ENCODE measurements at regions not wholly inside any gene's neighbourhood (a gene's known extent, or its start where the extent isn't known, plus 50 kb on each side); places are given as distances from the start of the nearest gene placed in this dataset.

DNA sequence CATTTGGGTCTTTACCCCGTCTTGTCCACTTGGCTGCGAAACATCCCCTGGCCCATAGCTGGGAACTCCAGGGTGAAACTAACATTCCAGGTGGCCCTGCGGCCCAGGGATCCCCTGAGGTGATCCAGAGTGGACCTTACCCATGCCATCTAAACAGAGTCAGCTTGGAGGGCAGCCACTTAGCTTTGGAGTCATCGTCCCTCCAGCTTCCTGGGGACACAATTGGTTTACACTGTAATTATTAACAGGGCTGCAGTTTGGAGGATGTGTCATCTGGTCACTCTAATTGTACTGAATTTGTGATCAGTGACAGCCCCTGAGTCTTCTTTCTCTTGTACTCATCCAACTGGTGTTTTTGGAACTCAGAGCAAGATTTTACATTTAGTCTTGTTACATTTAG, 149.9 kb downstream of the ENGASE start:
- no peak for TF ChIP-seq CTCF (conservative IDR thresholded peaks at IDR 0.05; ENCODE audit: low read length)
- no peak for TF ChIP-seq EZH2phosphoT487 (IDR thresholded peaks at IDR 0.05; ENCODE audit: borderline replicate concordance)
